ENCODE measurements at regions not wholly inside any gene's neighbourhood (a gene's known extent, or its start where the extent isn't known, plus 50 kb on each side); places are given as distances from the start of the nearest gene placed in this dataset.

- TF ChIP-seq CTCF (IDR thresholded peaks at IDR 0.05) (peak; percentile 32; the same call in 1 of the 2 replicates), ZFX (IDR thresholded peaks at IDR 0.05; ENCODE audit: borderline replicate concordance) (no peak)
- H3K27ac ChIP-seq, result no peak overlapping the region
These were observed 491.3 kb upstream of the GJE1 start for GRCh38 chr6:141641406-141641805.

GRCh38 chr6:141635621-141636020 is 497.1 kb upstream of the GJE1 start:
- no peak overlapping the region for H3K27ac ChIP-seq
- TF ChIP-seq ZFX (IDR thresholded peaks at IDR 0.05; ENCODE audit: borderline replicate concordance), result no peak
- TF ChIP-seq CTCF (IDR thresholded peaks at IDR 0.05), result no peak

GRCh38 chr6:141634269-141634668 is 498.5 kb upstream of the GJE1 start:
- no peak overlapping the region for H3K27ac ChIP-seq
- TF ChIP-seq CTCF (IDR thresholded peaks at IDR 0.05) (no peak), ZFX (IDR thresholded peaks at IDR 0.05; ENCODE audit: borderline replicate concordance) (no peak)

GRCh38 chr6:141624301-141624700 is 508.4 kb upstream of the GJE1 start:
- H3K27ac ChIP-seq, result no peak overlapping the region
- TF ChIP-seq CTCF (IDR thresholded peaks at IDR 0.05) (no peak), ZFX (IDR thresholded peaks at IDR 0.05; ENCODE audit: borderline replicate concordance) (no peak)

- no peak overlapping the region for H3K27ac ChIP-seq
These were observed 514.5 kb upstream of the GJE1 start for GRCh38 chr6:141618180-141618581.

GRCh38 chr6:141610741-141611140 is 522.0 kb upstream of the GJE1 start:
- TF ChIP-seq ZFX (IDR thresholded peaks at IDR 0.05; ENCODE audit: borderline replicate concordance) (no peak), CTCF (IDR thresholded peaks at IDR 0.05) (peak; percentile 33)
- H3K27ac ChIP-seq, result no peak overlapping the region

More at GRCh38 chr6:141618180-141618581, 514.5 kb upstream of the GJE1 start:
- TF ChIP-seq CTCF (IDR thresholded peaks at IDR 0.05), result no peak
- TF ChIP-seq ZFX (IDR thresholded peaks at IDR 0.05; ENCODE audit: borderline replicate concordance), result no peak

- no peak for TF ChIP-seq ZFX (IDR thresholded peaks at IDR 0.05; ENCODE audit: borderline replicate concordance)
- TF ChIP-seq CTCF (IDR thresholded peaks at IDR 0.05), result no peak
These were observed 524.8 kb upstream of the GJE1 start for GRCh38 chr6:141607956-141608355.

More at GRCh38 chr6:141607956-141608355, 524.8 kb upstream of the GJE1 start:
- no peak overlapping the region for H3K27ac ChIP-seq
